Fibroblast of upper back skin (primary cell): ENCODE measurements at regions not wholly inside any gene's neighbourhood (a gene's known extent, or its start where the extent isn't known, plus 50 kb on each side); places are given as distances from the start of the nearest gene placed in this dataset.

ENCODE experiments used
- DNase-seq: peaks from one replicate; pipeline ENCODE4 v3.0.0-alpha.2; 2013

- DNase-seq: no peak
Observed at GRCh38 chr10:131677671-131678070, 223.1 kb upstream of the PPP2R2D start.

DNA sequence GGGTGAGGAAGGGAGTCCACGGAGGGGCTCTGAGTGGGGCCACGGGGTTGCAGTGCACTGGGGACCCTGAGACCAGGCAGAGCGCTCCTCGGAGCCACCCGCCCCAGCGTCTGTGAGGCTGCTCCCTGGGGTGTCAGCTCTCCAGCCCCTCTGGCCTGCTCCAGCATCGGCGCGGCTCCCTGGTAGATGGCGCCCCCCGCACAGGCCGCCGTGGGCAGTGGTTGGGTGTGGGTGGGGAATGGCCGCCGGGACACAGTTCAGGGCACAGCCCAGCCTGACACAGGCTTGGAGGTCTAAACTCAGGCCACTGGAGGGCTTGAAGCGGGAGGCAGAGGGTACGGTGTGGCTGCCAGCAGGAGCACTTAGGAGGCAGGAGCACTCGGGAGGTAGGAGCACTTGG is 222.6 kb upstream of the PPP2R2D start:
- DNase-seq: no peak

GRCh38 chr10:131678613-131679012 is 222.2 kb upstream of the PPP2R2D start:
- no peak for DNase-seq

DNA sequence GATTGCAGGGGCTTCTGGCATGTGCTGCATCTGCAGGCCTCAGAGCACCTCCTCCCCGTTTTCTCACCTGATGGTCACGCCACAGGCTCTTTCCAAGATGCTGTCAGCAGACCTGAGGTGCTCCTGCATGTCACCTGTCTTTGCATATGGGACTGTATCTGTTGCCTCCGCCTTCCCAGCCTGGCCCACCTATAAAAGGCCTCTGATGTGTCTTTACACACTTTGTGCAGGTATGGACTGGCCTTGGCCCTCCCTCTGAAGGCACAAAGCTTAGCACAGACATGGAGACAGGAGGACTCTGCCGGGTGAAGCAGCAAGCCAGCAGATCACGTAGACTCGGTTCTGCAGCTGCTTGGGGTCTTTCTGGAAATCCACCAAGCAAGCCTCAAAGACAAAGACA is 220.9 kb upstream of the PPP2R2D start:
- no peak for DNase-seq

- DNase-seq: no peak
Observed at GRCh38 chr10:131681122-131681521, 219.7 kb upstream of the PPP2R2D start.

DNA sequence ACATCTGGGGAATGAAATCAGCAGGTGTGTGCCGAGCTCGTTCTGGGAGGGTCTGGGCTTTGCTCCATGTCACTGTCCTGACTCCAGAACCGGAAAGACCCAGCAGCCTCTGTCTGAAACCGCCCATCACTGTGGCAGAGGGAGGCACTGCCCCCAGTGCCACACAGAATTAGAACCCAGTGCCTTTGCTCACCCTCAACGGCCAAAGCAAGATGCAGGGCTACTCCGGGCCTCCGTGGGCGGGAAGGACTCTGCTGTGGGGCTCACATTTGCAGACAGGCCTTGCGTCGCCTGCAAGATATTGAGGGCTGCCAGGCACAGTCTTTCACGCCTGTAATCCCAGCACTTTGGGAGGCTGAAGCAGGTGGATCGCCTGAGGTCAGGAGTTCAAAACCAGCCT is 219.2 kb upstream of the PPP2R2D start:
- no peak for DNase-seq

DNA sequence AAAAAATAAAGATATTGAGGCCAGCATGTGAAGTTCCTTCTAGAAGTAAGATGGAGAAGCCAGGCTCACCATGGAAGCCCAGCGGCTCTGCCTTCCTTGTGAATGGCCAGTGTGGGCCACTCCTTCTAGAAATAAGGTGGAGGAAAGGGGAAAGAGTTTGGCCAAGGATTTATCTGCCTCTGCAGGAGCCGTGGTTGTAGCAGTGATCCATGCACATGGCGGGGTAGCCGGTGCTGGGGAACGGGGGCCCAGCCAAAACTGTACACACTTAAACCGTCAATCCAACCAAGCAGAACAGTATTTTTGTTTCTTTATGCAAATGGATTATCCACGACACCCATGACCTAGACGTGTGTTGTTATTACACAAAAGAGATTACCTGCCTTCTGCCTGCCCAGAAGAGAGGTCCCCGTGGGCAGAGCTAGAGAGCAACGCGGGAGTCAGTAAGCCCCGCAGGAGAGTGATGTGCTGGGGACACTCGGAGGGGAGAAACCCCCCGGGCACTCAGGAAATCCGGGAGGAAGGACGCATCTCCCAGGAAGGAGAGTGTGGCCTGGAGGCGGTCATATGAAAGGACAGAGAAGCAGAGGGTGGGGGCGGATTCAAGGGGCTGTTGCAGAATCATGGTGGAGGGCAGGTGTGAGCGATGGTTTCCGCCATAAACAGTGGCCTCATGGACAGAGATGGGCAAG is 218.4 kb upstream of the PPP2R2D start:
- DNase-seq: no peak

DNA sequence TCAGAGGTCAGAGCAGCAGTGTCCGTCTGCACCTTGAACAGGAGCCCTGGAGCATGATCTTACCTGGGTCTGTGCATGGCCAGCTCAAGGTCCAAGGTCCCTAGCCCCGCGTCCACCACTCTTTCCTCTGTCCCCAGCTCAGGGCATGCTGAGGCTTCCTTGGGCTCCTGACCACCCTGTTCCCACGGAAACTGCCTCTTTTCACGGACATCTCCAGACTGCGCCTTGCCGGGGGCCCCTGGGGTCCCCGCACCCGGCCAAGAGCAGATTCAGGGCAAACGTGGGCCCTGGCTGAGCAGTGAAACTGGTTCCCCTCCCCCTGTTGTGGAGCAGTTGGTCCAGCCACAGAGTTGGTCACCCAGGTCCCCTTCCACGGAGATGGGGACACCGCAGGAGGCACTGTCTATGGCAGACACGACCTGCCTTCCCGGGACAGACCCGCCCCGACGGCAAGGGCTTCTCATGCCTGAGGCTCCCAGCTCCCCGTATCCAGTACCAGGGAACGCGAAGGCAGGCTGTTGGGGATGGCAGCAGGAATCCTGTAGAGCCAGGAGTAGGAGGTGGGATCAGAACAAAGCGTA is 217.4 kb upstream of the PPP2R2D start:
- DNase-seq: no peak

DNA sequence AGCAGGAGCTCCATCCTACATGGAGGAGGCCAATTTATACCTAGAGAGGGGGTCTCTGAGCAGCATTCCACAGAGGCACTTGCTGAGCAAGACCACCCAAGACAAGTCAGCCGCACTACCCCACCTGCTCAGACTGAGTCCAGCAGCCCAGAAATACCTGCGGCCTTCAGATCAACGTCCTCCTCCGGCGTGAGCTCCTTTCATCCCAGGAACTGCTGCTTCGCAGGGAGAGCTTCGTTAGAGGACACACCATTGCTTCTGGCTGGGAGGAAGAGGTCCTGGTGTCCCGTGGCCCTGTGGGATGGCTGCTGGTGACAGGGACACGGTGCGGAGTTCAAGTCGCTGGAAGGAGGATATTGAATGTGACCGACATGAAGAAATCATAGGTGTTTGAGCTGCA is 216.9 kb upstream of the PPP2R2D start:
- DNase-seq: no peak

GRCh38 chr10:131685007-131685406 is 215.8 kb upstream of the PPP2R2D start:
- no peak for DNase-seq

- DNase-seq: no peak
Observed at GRCh38 chr10:131685576-131685975, 215.2 kb upstream of the PPP2R2D start.

GRCh38 chr10:131686781-131687420 is 213.9 kb upstream of the PPP2R2D start:
- no peak for DNase-seq

DNA sequence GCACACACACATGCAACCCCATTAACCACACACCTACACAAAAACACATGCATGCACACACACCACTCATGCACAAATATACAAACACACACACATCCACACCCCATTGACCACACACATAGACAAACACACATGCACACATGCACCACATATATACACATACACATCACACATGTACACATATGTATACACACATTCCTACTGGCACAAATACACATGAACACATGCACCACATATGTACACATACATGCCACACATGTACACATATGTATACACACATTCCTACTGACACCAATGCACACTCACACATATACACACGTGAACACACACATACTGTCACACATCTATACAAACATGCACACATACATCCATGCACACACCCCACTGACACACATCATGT is 212.5 kb upstream of the PPP2R2D start:
- no peak for DNase-seq

GRCh38 chr10:131689016-131689415 is 211.8 kb upstream of the PPP2R2D start:
- DNase-seq: no peak

GRCh38 chr10:131689486-131689885 is 211.3 kb upstream of the PPP2R2D start:
- no peak for DNase-seq

GRCh38 chr10:131689954-131690757 is 210.7 kb upstream of the PPP2R2D start:
- no peak for DNase-seq

- no peak for DNase-seq
Observed at GRCh38 chr10:131690805-131691239, 210.0 kb upstream of the PPP2R2D start.

GRCh38 chr10:131691481-131692090 is 209.2 kb upstream of the PPP2R2D start:
- DNase-seq: no peak

GRCh38 chr10:131692176-131692575 is 208.6 kb upstream of the PPP2R2D start:
- DNase-seq: no peak

DNA sequence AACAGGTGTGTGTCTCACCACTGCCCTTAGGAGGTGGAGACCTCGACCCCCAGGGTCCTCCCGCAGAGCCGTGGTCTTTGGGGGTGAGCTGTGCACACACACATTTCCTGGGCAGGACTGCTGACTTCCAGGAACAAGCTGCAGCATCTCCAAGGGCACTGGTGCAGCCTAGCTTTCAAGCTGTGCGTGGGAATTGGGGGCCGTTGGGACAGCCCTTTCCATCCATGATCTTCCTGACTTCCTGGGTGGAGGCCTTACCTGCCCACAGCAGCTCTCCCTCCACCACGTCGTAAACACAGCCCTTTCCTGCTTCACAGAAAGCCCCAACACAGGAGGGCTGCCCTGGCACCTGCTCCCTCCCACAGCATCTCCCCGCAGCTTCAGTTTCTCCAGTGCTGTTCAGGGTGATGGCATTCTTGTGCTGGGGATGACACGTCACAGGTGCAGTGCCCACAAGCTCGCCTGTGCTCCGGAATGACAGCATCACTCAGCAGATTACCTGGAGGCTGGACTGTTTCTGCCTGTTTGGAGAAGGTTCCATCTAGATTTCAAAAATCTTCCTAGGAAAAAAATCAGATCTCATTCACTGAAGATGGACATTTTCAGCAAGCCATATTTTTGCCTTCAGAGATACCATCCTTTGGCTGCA is 208.0 kb upstream of the PPP2R2D start:
- DNase-seq: no peak

GRCh38 chr10:131693766-131694165 is 207.0 kb upstream of the PPP2R2D start:
- DNase-seq: no peak

DNA sequence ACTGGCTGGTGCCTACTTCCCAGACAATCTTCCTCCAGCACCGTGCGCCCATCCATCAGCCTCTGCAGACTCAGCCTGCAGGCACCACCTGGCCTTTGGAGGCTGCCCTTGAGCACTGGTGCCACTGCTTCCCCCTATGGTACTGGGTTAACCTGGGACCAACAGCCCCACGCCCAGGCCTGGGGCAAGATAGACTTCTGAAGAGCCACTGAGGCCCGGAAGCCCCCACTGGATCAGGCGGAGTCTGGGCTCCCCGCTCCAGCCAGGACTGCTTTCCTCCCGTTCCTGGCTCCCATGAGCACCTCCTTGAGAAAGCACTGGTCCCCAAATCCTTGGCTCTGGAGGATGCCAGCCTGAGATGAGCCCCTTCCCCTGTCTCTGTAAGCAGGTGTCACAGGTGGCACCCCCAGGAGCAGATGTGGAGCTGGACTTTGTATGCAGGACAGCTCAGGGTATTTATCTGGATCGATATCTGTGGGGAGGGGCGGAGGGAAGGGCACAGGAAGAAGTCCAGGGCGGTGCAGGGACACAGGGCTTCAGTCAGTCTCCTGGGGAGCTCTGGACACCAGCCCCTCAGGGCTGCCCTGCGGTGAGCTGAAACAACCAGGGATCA is 206.5 kb upstream of the PPP2R2D start:
- DNase-seq: no peak
